Retinal pigment epithelial cell (primary cell): ENCODE measurements at regions not wholly inside any gene's neighbourhood (a gene's known extent, or its start where the extent isn't known, plus 50 kb on each side); places are given as distances from the start of the nearest gene placed in this dataset.

Source experiments
- DNase-seq: peaks from one replicate; pipeline ENCODE4 v3.0.0-alpha.2; 2010; ENCODE audit warnings: low read depth
- H3K4me3 ChIP-seq: 2 replicates; pipeline ENCODE4 v1.5.1; 2011; ENCODE audit warnings: mild to moderate bottlenecking, low read length, control low read depth, moderate library complexity
- TF ChIP-seq, protein P1 (sequence below): conservative IDR thresholded peaks from 2 replicates; pipeline ENCODE4 v1.5.1; 2011; ENCODE audit warnings: low read depth, low read length, control low read depth, inconsistent platforms

GRCh38 chr12:92089559-92089958 is 56.1 kb downstream of the BTG1 start:
- no peak for DNase-seq
- TF ChIP-seq, protein P1, sequence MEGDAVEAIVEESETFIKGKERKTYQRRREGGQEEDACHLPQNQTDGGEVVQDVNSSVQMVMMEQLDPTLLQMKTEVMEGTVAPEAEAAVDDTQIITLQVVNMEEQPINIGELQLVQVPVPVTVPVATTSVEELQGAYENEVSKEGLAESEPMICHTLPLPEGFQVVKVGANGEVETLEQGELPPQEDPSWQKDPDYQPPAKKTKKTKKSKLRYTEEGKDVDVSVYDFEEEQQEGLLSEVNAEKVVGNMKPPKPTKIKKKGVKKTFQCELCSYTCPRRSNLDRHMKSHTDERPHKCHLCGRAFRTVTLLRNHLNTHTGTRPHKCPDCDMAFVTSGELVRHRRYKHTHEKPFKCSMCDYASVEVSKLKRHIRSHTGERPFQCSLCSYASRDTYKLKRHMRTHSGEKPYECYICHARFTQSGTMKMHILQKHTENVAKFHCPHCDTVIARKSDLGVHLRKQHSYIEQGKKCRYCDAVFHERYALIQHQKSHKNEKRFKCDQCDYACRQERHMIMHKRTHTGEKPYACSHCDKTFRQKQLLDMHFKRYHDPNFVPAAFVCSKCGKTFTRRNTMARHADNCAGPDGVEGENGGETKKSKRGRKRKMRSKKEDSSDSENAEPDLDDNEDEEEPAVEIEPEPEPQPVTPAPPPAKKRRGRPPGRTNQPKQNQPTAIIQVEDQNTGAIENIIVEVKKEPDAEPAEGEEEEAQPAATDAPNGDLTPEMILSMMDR = no peak
- H3K4me3 ChIP-seq = no peak overlapping the region

GRCh38 chr12:92088805-92089204 is 56.8 kb downstream of the BTG1 start:
- H3K4me3 ChIP-seq = no peak overlapping the region
- TF ChIP-seq, protein P1 = no peak
- DNase-seq = no peak

- no peak for DNase-seq
- TF ChIP-seq, protein P1 = no peak
- H3K4me3 ChIP-seq = no peak overlapping the region
Measured at GRCh38 chr12:92085736-92086040, 60.0 kb downstream of the BTG1 start.

DNA sequence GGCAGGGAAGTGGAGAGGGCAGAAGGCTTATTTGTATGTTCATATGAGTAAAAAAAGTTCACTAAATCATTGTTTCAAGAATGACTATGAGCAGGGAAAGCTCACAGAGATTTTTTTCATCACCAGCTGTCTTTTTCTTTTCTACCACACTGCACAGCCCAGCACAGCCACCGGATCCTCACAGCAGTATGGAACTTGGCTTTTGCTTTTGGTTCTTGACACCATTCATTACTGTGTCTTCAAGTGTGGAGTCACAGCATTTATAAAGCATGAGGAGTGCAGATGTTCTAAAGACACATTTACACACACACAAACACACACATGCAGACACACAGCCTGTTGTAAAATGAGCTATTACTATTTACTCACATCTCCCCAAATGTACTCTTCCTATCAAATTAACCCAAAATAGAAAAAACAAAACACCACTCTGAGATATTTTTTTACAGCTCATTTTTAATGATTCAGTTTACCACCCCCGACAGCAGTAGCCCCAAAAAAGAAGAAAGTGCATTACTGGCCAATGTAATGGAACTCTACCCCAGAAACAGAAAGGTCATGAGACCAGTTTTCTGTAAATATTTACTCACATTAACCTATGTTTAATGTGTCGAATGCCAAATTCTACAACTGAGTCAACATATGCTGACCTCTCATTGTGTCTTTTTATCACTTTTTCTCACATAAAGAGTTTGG is 60.5 kb downstream of the BTG1 start:
- DNase-seq = no peak
- TF ChIP-seq, protein P1 = no peak
- no peak overlapping the region for H3K4me3 ChIP-seq

DNA sequence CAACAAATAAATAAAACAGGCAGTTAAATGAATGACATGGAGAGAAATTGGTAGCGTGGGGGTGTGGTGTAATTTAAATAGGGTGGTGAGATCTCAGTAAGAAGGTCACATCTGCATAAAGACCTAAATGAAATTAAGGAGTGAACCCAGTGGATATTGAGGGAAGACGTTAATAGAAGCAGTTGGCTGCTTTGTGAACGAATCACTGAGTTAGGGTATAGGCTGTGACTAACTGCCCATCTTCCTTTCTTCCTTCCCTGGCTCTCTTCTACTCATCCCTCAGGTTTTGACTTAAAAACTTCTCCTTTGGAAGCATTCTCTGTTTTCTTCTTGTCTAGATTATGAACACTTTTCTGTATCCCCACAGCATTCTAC is 64.7 kb downstream of the BTG1 start:
- TF ChIP-seq, protein P1 = no peak
- no peak for DNase-seq
- no peak overlapping the region for H3K4me3 ChIP-seq

GRCh38 chr12:92079054-92079385 is 66.6 kb downstream of the BTG1 start:
- TF ChIP-seq, protein P1 = no peak
- no peak for DNase-seq
- no peak overlapping the region for H3K4me3 ChIP-seq

DNA sequence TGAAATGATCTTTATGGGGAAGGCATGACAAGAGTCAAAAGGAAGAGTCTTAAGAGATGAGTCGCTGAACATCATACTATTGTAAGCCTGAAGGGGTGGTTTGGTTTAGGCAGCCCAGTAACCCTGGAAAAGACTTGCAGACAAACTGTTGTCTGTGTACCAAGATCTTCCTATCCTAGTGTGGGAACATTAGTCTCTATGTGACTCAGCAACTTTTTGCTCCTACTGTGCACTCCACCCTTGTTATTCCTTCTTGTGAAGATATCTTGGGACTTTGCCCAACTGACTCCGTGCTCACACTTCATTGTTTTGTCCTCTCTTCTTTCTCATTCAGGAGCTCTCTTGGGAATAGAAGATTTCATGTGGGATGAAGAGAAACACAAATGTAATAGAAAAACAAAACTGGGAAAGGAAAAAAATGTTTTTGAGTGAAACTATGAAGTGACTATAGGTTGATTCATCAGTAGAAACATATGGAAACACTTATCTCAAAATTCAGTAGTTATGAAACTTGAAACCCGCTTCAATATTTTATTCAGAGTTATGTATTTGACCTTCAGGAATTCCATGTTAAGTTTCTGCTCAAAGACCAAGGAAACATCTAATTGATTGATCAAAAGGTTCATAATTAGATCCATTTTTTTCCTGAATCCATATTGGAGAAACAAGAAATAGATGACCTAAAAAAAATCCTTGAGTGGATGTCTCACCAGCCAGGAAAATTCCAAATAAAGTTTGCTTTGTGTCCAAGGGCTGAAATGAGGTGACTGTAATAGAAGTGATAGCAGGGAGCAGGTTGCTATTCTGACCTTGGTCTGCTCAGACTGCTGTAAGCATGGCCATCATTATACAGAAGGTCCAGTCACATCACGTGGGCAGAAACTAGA is 67.2 kb downstream of the BTG1 start:
- H3K4me3 ChIP-seq = no peak overlapping the region
- no peak for DNase-seq

More for the DNA sequence above, 67.2 kb downstream of the BTG1 start:
- TF ChIP-seq, protein P1 = no peak
